ENCODE measurements at regions not wholly inside any gene's neighbourhood (a gene's known extent, or its start where the extent isn't known, plus 50 kb on each side); places are given as distances from the start of the nearest gene placed in this dataset.

DNA sequence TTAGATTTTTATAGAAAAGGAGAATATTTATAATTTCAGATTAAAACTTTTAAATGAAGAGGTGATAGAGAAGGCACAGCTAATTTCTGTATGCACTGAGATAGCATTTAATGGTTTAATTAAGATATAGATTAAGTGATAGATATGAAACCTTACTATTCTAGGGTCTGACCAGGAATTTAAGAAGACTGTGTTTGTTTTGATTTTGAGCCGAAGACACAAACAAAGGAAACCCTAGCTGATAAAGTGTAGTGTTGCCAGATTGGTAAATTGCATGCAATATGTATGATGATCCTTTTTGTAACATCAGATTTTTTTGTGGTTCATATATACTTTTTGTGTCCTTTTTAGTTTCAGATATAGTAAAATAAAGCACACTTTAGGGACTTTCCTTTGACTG, 141.8 kb downstream of the ZPLD1 start:
- no peaks in the 10 kb centered on the region for H3K27me3 Mint-ChIP-seq
- H3K36me3 Mint-ChIP-seq, result no peaks in the 10 kb centered on the region
- no peaks in the 10 kb centered on the region for H3K4me1 Mint-ChIP-seq
- no peak for DNase-seq
- CTCF ChIA-PET, result no interaction called here
- no peak overlapping the region for H3K4me3 Mint-ChIP-seq
- H3K27ac Mint-ChIP-seq, result no peak overlapping the region
- H3K9me3 Mint-ChIP-seq, result no peaks in the 10 kb centered on the region

DNA sequence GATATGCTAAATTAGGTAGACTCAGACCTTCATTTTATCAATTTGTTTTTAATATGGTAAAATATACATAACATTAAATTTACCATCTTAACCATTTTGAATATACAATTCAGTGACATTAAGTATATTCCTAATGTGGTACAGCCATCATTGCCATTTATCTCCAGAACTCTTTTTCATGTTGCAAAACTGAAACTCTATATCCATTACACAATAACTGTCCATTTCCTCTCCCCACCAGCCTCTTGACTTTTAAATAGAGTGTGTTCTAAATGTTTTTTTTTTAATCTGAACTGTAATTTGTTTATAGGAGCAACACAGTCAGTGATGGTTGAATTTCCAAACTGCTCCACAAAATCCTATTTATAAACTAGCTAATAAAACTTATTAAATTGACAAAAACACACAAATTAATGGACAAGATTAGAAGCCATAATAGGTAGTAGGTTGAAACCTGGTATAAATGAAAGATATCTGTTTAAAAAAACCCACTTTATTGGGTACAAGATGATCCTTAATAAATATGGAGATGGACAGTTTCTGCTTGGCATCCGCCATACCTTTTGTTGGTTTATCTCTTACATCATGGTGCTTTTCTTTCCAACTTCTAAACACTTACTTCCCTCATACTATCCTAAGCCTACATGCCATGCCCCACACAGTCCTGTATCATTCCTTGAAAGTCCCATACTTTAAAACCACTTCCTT, 142.4 kb downstream of the ZPLD1 start:
- H3K36me3 Mint-ChIP-seq, result no peaks in the 10 kb centered on the region
- H3K27ac Mint-ChIP-seq, result no peak overlapping the region
- no peaks in the 10 kb centered on the region for H3K4me1 Mint-ChIP-seq
- CTCF ChIA-PET, result no interaction called here
- DNase-seq, result no peak
- no peaks in the 10 kb centered on the region for H3K27me3 Mint-ChIP-seq
- no peaks in the 10 kb centered on the region for H3K9me3 Mint-ChIP-seq
- H3K4me3 Mint-ChIP-seq, result no peak overlapping the region

DNA sequence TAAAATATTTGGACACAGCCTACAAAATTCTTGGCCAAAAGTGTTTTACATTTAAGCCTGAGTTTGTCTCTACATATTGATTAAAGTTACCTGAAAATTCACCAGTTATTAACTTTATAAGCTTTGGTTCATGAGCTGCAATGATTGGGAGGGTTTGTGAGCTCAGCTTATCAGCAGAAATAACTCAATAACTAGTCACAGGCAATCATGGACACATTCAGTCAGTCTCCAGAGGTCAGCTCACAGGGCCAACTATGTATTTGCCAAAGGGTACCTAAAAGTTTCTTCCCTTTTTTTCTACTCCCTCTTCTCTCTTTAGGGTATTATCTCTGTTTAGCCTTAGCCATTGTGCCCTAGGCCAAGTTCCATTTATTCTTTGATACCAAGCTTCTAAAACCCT, 145.9 kb downstream of the ZPLD1 start:
- CTCF ChIA-PET, result no interaction called here
- H3K27me3 Mint-ChIP-seq, result no peaks in the 10 kb centered on the region
- no peaks in the 10 kb centered on the region for H3K9me3 Mint-ChIP-seq
- H3K36me3 Mint-ChIP-seq, result no peaks in the 10 kb centered on the region
- DNase-seq, result no peak
- no peak overlapping the region for H3K4me3 Mint-ChIP-seq
- H3K27ac Mint-ChIP-seq, result no peak overlapping the region
- H3K4me1 Mint-ChIP-seq, result no peaks in the 10 kb centered on the region

DNA sequence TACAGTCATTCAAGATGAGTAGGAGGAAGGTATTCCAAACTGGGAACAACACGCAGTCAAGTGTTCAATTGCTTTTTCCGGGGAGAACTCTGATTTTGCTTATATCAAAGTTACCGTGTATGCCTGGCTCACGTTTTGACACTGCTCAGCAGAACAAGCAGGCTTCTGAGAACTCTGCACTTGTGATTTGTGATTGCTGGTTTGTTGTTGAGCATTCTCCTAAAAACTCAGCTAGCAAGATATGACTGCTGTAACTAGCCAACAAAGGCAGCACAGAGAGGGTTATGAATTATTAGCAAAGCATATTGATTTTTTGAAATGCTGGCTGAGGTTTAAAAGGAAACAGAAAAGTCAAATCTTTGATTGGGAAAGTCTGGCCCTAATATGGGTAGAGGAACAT, 151.7 kb downstream of the ZPLD1 start:
- CTCF ChIA-PET, result no interaction called here
- H3K9me3 Mint-ChIP-seq, result no peaks in the 10 kb centered on the region
- no peaks in the 10 kb centered on the region for H3K36me3 Mint-ChIP-seq
- DNase-seq, result no peak
- no peaks in the 10 kb centered on the region for H3K27me3 Mint-ChIP-seq
- H3K4me1 Mint-ChIP-seq, result no peaks in the 10 kb centered on the region
- no peak overlapping the region for H3K4me3 Mint-ChIP-seq
- no peak overlapping the region for H3K27ac Mint-ChIP-seq

DNA sequence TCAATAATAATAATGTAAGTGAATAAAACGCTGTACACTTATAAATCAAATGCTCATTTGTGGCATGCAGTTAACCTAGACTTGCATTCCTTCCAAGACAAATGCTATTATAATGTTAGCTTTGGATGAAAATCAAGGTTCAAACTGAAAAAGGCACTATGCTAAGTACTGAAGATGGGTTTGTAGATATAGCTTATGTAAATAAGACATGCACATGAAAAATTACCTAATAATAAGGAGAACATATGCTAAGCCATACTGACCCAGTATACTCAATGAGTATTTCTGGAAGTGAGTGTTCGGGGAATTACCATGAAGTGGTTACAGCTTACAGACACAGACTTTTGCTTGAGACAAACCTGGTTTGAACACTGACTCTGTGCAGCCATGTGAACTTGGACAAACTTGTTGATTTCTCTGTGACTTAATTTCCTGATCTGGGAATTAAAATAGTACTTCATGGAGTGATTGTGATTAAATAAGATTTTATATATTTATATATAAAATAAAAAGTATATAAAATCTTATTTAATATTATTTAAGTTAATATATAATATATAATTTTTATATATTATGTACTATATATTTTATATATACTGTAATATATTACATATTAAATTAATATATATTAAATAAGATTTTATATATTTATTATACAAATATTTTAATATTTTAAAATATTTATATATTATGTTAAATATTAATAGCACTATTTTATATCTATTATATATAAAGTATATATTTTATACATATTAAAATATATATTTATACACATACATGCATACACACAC, 159.2 kb downstream of the ZPLD1 start:
- H3K36me3 Mint-ChIP-seq, result no peaks in the 10 kb centered on the region
- no peak for DNase-seq
- no peak overlapping the region for H3K4me3 Mint-ChIP-seq
- CTCF ChIA-PET, result no interaction called here
- no peaks in the 10 kb centered on the region for H3K9me3 Mint-ChIP-seq
- H3K27me3 Mint-ChIP-seq, result no peaks in the 10 kb centered on the region
- no peaks in the 10 kb centered on the region for H3K4me1 Mint-ChIP-seq
- H3K27ac Mint-ChIP-seq, result no peak overlapping the region

DNA sequence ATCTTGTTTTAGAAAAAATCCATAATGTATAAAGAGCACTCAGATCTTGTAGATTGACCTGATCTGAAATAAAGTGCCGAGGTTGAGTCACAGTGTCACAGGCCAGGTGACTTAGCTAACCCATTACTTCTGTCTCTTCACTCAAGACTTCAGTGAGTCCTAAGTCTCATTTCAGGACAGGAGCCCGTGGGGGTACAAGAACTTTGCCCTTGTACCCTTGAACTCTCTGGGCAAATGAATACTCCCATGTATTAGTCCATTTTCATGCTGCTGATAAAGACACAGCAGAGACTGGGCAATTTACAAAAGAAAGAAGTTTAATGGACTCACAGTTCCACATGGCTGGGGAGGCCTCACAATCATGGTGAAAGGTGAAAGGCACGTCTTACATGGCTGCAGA, 160.2 kb downstream of the ZPLD1 start:
- no peak for DNase-seq
- CTCF ChIA-PET, result no interaction called here
- Mint-ChIP-seq H3K4me1 (no peaks in the 10 kb centered on the region), H3K4me3 (no peak overlapping the region), H3K27ac (no peak overlapping the region), H3K9me3 (no peaks in the 10 kb centered on the region), H3K27me3 (no peaks in the 10 kb centered on the region), H3K36me3 (no peaks in the 10 kb centered on the region)

DNA sequence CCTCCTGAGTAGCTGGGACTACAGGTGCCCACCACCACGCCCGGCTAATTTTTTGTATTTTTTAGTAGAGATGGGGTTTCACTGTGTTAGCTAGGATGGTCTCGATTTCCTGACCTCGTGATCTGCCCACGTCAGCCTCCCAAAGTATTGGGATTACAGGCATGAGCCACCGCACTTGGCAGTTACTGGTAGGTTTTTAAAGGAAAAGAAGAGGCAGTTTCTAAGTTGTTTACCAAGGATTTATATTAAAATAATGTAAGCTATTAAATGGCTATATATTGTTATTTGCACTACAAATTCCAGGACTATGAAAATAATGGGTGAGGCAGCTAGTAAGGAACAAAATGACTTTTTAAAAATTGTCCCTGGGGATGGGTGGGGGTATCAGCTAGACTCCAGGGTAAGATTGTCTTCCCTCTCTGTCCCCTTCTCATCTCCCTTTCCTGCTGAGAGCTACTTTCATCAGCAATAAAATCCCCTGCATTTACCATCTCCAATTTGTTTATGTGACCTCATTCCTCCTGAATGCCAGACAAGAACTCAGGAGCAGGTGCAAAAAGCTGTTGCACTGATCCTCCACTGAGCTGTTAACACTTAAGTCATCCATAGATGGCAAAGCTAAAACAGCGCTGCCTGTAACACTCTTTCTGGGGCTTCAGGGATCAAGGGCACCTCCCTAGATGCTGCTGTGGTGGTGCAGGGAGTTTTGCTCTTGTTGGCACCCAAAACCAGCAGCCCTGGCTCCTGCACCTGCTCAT, 165.2 kb downstream of the ZPLD1 start:
- Mint-ChIP-seq H3K4me1 (no peaks in the 10 kb centered on the region), H3K27ac (no peak overlapping the region), H3K36me3 (no peaks in the 10 kb centered on the region), H3K4me3 (no peak overlapping the region), H3K9me3 (no peaks in the 10 kb centered on the region), H3K27me3 (no peaks in the 10 kb centered on the region)
- no peak for DNase-seq
- CTCF ChIA-PET, result no interaction called here

DNA sequence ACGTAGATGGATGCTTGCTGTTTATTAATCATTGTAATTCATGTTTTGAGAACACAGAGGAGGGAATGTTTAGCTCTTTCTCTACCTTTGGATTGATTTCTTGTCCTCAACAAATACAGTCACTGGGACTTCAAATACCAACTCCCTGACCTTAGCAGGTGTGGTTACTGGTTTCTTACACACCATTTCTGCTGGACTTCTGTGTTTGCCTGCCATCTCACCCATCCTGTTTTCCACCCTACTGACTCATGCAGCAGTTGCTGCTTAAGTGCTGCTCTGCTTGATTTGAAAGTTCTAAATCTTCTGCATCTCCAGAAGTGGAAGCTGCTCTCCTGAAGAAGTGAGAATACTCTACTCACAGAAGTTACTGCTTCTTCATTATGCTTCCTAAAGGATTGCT, 170.3 kb downstream of the ZPLD1 start:
- no peaks in the 10 kb centered on the region for H3K27me3 Mint-ChIP-seq
- H3K4me3 Mint-ChIP-seq, result no peak overlapping the region
- CTCF ChIA-PET, result interaction anchor here (1.0 kb wide), 1 partner anchor 9 kb away, joined by 3 read pairs; no protein-coding TSS in a partner anchor

DNA sequence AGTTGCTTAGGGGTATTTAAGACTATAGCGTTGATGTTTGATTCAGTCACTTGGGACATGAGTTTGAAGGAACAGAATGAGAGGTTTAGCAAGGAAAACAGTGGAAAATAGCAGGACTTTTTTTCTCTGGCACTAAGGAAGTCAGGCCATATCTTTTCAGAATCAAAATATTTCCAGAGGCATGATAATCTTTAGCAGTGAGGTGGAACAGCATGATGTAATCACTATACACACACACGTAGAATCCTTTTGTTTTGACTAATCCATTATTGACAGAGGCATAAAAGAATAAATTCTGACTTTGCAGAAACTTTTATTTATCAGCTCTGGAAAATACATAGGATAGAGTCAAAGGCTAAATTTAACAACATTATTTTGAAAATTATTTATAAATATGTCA, 174.1 kb downstream of the ZPLD1 start:
- Mint-ChIP-seq H3K36me3 (no peaks in the 10 kb centered on the region), H3K4me1 (no peaks in the 10 kb centered on the region), H3K9me3 (no peaks in the 10 kb centered on the region), H3K27me3 (no peaks in the 10 kb centered on the region), H3K4me3 (no peak overlapping the region), H3K27ac (no peak overlapping the region)
- DNase-seq, result no peak
- CTCF ChIA-PET, result no interaction called here

More for the DNA sequence above, 170.3 kb downstream of the ZPLD1 start:
- Mint-ChIP-seq H3K27ac (no peak overlapping the region), H3K4me1 (no peaks in the 10 kb centered on the region), H3K9me3 (no peaks in the 10 kb centered on the region), H3K36me3 (no peaks in the 10 kb centered on the region)
- no peak for DNase-seq

DNA sequence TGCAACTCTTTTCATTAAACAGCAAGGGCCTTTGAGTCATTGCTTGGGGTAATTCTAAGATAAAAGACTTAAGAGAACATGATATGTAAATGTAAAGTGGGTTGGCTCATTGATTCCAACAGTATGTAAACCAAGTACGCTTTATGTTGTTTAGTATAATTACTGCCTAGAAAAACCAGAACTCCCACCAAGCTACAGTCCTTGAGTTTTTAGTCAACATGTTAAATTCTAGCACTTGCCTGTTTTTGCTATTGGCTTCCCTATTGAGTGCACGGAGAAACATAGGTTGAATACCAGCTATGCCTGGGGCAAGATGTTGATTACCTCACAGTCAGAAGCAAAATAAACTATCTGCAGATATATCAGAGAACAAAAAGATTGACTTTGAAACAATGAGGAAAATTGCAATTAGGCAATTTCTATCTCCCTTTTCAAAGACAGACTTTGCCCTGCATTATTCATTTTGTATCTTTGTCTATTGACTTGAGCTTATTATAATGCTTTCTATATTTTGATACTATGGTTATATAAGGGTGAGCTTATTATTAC, 179.3 kb downstream of the ZPLD1 start:
- DNase-seq, result no peak
- Mint-ChIP-seq H3K27ac (no peak overlapping the region), H3K27me3 (no peaks in the 10 kb centered on the region), H3K36me3 (no peaks in the 10 kb centered on the region), H3K9me3 (no peaks in the 10 kb centered on the region), H3K4me1 (no peaks in the 10 kb centered on the region), H3K4me3 (no peak overlapping the region)
- CTCF ChIA-PET, result no interaction called here

DNA sequence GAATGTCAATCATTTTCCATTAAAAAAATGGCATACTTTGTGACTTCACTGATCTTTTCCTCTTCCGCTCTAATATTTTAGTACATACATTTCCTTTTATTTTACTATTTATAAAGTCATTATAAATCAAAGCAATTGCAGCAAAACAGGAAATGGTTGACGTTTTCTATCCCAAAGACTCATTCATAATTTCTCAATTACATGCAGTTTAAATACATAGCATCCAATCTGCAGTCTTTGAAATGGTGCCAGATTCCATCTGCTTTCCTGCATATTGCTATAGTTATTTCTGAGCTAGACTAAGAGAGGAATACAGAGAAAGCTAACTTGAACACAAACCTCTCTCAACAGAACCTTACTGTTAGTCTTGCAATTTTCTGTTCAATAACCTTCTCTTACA, 179.8 kb downstream of the ZPLD1 start:
- no peaks in the 10 kb centered on the region for H3K27me3 Mint-ChIP-seq
- CTCF ChIA-PET, result no interaction called here
- no peak overlapping the region for H3K4me3 Mint-ChIP-seq
- H3K36me3 Mint-ChIP-seq, result no peaks in the 10 kb centered on the region
- no peak for DNase-seq
- H3K9me3 Mint-ChIP-seq, result no peaks in the 10 kb centered on the region
- H3K27ac Mint-ChIP-seq, result no peak overlapping the region
- no peaks in the 10 kb centered on the region for H3K4me1 Mint-ChIP-seq

DNA sequence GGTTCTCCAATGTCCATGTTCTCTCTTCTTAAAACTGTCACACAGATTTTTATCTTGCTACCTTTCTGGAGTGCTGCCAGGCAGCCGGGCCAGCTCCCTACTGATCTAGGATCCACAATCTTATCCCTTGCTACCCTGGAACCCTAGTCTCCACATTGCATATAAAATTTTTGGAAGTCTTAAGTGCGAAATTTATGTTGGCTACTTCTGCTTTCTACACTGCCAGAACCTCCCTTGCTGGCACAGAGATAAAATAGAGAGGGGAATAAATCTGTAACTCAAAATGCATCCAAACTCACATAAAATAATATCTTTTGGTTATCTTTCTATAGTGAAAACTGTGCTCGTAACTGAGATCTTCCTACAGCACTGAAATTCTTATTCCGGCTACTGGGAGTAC, 182.6 kb downstream of the ZPLD1 start:
- CTCF ChIA-PET, result no interaction called here

DNA sequence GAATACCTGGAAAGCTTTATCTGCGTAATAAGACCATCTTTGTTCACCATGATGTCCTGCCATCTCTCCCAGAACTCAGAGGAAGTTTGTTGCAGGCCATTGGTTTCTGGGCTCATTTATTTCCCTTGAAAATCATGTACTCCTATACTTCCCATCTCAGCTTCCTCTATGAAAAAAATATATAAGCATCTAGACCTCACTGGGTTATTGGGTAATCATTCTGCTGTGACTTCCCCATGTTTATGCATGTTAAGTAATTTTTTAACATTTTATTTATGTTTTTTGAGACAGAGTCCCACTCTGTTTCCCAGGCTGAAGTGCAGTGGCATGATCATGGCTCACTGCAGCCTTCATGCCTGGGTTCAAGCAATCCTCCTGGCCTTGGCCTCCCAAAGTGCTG, 184.5 kb downstream of the ZPLD1 start:
- no peak overlapping the region for H3K4me3 Mint-ChIP-seq
- no peak overlapping the region for H3K27ac Mint-ChIP-seq
- no peaks in the 10 kb centered on the region for H3K4me1 Mint-ChIP-seq
- no peaks in the 10 kb centered on the region for H3K9me3 Mint-ChIP-seq
- no peaks in the 10 kb centered on the region for H3K27me3 Mint-ChIP-seq
- CTCF ChIA-PET, result no interaction called here
- DNase-seq, result no peak
- no peaks in the 10 kb centered on the region for H3K36me3 Mint-ChIP-seq

More for the DNA sequence above, 182.6 kb downstream of the ZPLD1 start:
- no peak for DNase-seq
- Mint-ChIP-seq H3K27ac (no peak overlapping the region), H3K9me3 (no peaks in the 10 kb centered on the region), H3K4me1 (no peaks in the 10 kb centered on the region), H3K36me3 (no peaks in the 10 kb centered on the region), H3K27me3 (no peaks in the 10 kb centered on the region), H3K4me3 (no peak overlapping the region)

DNA sequence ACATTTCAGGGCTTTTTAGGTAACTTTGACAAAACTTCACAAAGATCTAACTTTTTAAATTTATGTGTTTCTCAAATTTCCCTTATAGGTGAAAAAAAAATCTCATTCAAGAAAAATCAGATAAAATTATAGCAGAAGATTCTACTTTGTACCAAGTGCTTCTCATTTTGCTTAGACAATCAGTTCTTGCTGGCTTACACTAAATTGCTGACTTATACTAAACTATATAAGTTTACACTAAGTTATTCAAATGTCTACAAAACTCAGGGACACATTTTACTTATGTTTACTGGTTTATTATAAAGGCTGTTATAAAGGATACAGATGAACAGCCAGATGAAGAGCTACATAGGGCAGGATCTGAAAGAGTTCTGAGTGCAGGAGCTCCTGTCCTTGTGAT, 195.1 kb downstream of the ZPLD1 start:
- Mint-ChIP-seq H3K4me1 (no peaks in the 10 kb centered on the region), H3K9me3 (no peaks in the 10 kb centered on the region), H3K27ac (no peak overlapping the region), H3K27me3 (no peaks in the 10 kb centered on the region), H3K4me3 (no peak overlapping the region), H3K36me3 (no peaks in the 10 kb centered on the region)
- DNase-seq, result no peak
- CTCF ChIA-PET, result no interaction called here

DNA sequence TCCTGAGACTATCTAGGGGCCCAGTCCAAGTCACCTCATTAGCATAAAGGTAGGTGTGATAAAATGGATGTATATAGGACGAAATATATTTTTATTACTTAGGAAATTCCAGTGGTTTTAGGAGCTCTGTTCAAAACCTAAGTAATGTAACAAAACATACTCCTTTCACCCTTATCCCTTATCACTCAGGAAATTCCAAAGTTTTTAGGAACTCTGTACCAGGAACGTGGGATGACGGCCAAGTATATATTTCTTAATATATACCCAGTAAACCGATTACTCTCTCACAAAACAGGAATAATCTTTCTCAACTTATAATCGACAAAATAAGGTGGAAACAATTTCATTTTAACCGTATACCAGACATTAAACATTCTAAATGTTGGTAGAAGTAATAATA, 195.7 kb downstream of the ZPLD1 start:
- H3K27ac Mint-ChIP-seq, result no peak overlapping the region
- no peaks in the 10 kb centered on the region for H3K36me3 Mint-ChIP-seq
- H3K27me3 Mint-ChIP-seq, result no peaks in the 10 kb centered on the region
- CTCF ChIA-PET, result no interaction called here
- no peak overlapping the region for H3K4me3 Mint-ChIP-seq
- no peaks in the 10 kb centered on the region for H3K9me3 Mint-ChIP-seq
- no peaks in the 10 kb centered on the region for H3K4me1 Mint-ChIP-seq
- no peak for DNase-seq

Data from activated naive CD4-positive, alpha-beta T cell treated with anti-CD3 and anti-CD28 coated beads, Interleukin-2, amount 10 ng/mL, durations not matched to agents 7 days and 5 days (primary cell).